Neuron (in vitro differentiated cells): ENCODE measurements at regions not wholly inside any gene's neighbourhood (a gene's known extent, or its start where the extent isn't known, plus 50 kb on each side); places are given as distances from the start of the nearest gene placed in this dataset.
"Not testable (repeated sequence)": the region's sequence is repeated elsewhere in the genome, so short reads cannot be mapped to it uniquely, and the experiment has no call there.

Experiments used
- H2AFZ ChIP-seq: one replicate; pipeline ENCODE4 v1.6.1; 2013; ENCODE audit warnings: low read depth, mild to moderate bottlenecking, inconsistent platforms, low read length, moderate library complexity
- H3K27me3 ChIP-seq: one replicate; pipeline ENCODE4 v1.6.1; 2013; ENCODE audit warnings: low read length; ENCODE audit not compliant: insufficient read depth
- H3K36me3 ChIP-seq: one replicate; pipeline ENCODE4 v1.6.1; 2013; ENCODE audit warnings: low read length; ENCODE audit not compliant: insufficient read depth
- H3K4me1 ChIP-seq: one replicate; pipeline ENCODE4 v1.6.1; 2013; ENCODE audit warnings: low read length; ENCODE audit not compliant: insufficient read depth
- H3K4me3 ChIP-seq: 2 replicates; pipeline ENCODE4 v1.5.1; 2013; ENCODE audit warnings: mild to moderate bottlenecking, low read length, moderate library complexity
- H3K9me3 ChIP-seq: one replicate; pipeline ENCODE4 v1.6.1; 2013; ENCODE audit warnings: low read length

- not testable (repeated sequence) for H3K4me1 ChIP-seq, H2AFZ ChIP-seq, H3K36me3 ChIP-seq, H3K27me3 ChIP-seq, H3K4me3 ChIP-seq, H3K9me3 ChIP-seq
Measured at GRCh38 chr17:20668868-20669267, 89.3 kb downstream of the CDRT15L2 start.

- H3K4me1 ChIP-seq, H2AFZ ChIP-seq, H3K36me3 ChIP-seq: not testable (repeated sequence)
Measured at GRCh38 chr17:20670506-20670905, 91.0 kb downstream of the CDRT15L2 start.

GRCh38 chr17:20674374-20674773 is 94.8 kb downstream of the CDRT15L2 start:
- H3K9me3 ChIP-seq, H3K36me3 ChIP-seq, H3K27me3 ChIP-seq, H3K4me3 ChIP-seq, H3K4me1 ChIP-seq, H2AFZ ChIP-seq: not testable (repeated sequence)

More at GRCh38 chr17:20670506-20670905, 91.0 kb downstream of the CDRT15L2 start:
- not testable (repeated sequence) for H3K4me3 ChIP-seq, H3K9me3 ChIP-seq, H3K27me3 ChIP-seq

GRCh38 chr17:20675707-20676106 is 96.2 kb downstream of the CDRT15L2 start:
- not testable (repeated sequence) for H3K4me1 ChIP-seq, H3K36me3 ChIP-seq, H3K9me3 ChIP-seq

GRCh38 chr17:20676656-20677055 is 97.1 kb downstream of the CDRT15L2 start:
- not testable (repeated sequence) for H3K27me3 ChIP-seq, H2AFZ ChIP-seq, H3K9me3 ChIP-seq, H3K36me3 ChIP-seq, H3K4me3 ChIP-seq, H3K4me1 ChIP-seq

More at GRCh38 chr17:20675707-20676106, 96.2 kb downstream of the CDRT15L2 start:
- not testable (repeated sequence) for H3K4me3 ChIP-seq, H3K27me3 ChIP-seq, H2AFZ ChIP-seq

- H2AFZ ChIP-seq, H3K27me3 ChIP-seq, H3K9me3 ChIP-seq, H3K36me3 ChIP-seq, H3K4me1 ChIP-seq, H3K4me3 ChIP-seq: not testable (repeated sequence)
Measured at GRCh38 chr17:20677469-20677868, 97.9 kb downstream of the CDRT15L2 start.

- not testable (repeated sequence) for H3K4me1 ChIP-seq, H2AFZ ChIP-seq, H3K4me3 ChIP-seq, H3K9me3 ChIP-seq, H3K36me3 ChIP-seq, H3K27me3 ChIP-seq
Measured at GRCh38 chr17:20678424-20678823, 98.9 kb downstream of the CDRT15L2 start.

- H3K36me3 ChIP-seq, H2AFZ ChIP-seq, H3K4me1 ChIP-seq, H3K4me3 ChIP-seq, H3K27me3 ChIP-seq, H3K9me3 ChIP-seq: not testable (repeated sequence)
Measured at GRCh38 chr17:20681746-20682722, 102.5 kb downstream of the CDRT15L2 start.

- H3K4me1 ChIP-seq, H3K4me3 ChIP-seq, H3K36me3 ChIP-seq, H3K9me3 ChIP-seq, H3K27me3 ChIP-seq, H2AFZ ChIP-seq: not testable (repeated sequence)
Measured at GRCh38 chr17:20683651-20684229, 104.2 kb downstream of the CDRT15L2 start.

- not testable (repeated sequence) for H3K9me3 ChIP-seq, H3K27me3 ChIP-seq, H2AFZ ChIP-seq, H3K4me1 ChIP-seq, H3K4me3 ChIP-seq, H3K36me3 ChIP-seq
Measured at GRCh38 chr17:20684975-20685374, 105.5 kb downstream of the CDRT15L2 start.

- not testable (repeated sequence) for H3K4me3 ChIP-seq, H2AFZ ChIP-seq, H3K9me3 ChIP-seq, H3K36me3 ChIP-seq, H3K4me1 ChIP-seq, H3K27me3 ChIP-seq
Measured at GRCh38 chr17:20687584-20687983, 108.1 kb downstream of the CDRT15L2 start.

GRCh38 chr17:20689170-20689749 is 109.7 kb downstream of the CDRT15L2 start:
- not testable (repeated sequence) for H3K36me3 ChIP-seq, H3K4me3 ChIP-seq, H3K4me1 ChIP-seq, H3K27me3 ChIP-seq, H3K9me3 ChIP-seq, H2AFZ ChIP-seq

- not testable (repeated sequence) for H2AFZ ChIP-seq, H3K4me3 ChIP-seq, H3K27me3 ChIP-seq, H3K9me3 ChIP-seq, H3K4me1 ChIP-seq, H3K36me3 ChIP-seq
Measured at GRCh38 chr17:20692706-20693105, 113.2 kb downstream of the CDRT15L2 start.
